ENCODE measurements at regions not wholly inside any gene's neighbourhood (a gene's known extent, or its start where the extent isn't known, plus 50 kb on each side); places are given as distances from the start of the nearest gene placed in this dataset.

- TF ChIP-seq PBX3 (CRISPR knock-in tag; IDR thresholded peaks at IDR 0.05) (no peak), ZNF544 (tag by site-specific recombination; IDR thresholded peaks at IDR 0.05) (no peak), ZNF274 (IDR thresholded peaks at IDR 0.05; ENCODE audit: low read length) (no peak), ZNF274 (tag by site-specific recombination; IDR thresholded peaks at IDR 0.05; ENCODE audit: borderline replicate concordance) (no peak), ZXDB (tag by site-specific recombination; IDR thresholded peaks at IDR 0.05) (no peak), ZNF26 (tag by site-specific recombination; IDR thresholded peaks at IDR 0.05) (no peak), ZNF548 (tag by site-specific recombination; IDR thresholded peaks at IDR 0.05) (no peak), ZNF214 (tag by site-specific recombination; IDR thresholded peaks at IDR 0.05; ENCODE audit: borderline replicate concordance) (no peak)
Observed at GRCh38 chr2:51224790-51225189, 192.9 kb upstream of the NRXN1 start (continued).

- ChIA-PET POLR2A (no interaction called here), CTCF (no interaction called here)
- H3K4me3 ChIP-seq (ENCODE audit: low read depth, low read length): no peak overlapping the region
- H3K4me1 ChIP-seq (ENCODE audit: control insufficient read depth, insufficient read depth, low read length): no peaks in the 10 kb centered on the region
- H3K36me3 ChIP-seq (ENCODE audit: control insufficient read depth in 2 of 2, insufficient read depth in 1 of 2, low read length in 2 of 2): no peaks in the 10 kb centered on the region
- H3K27ac ChIP-seq (ENCODE audit: extremely low read depth, low read depth, low read length): no peak overlapping the region
- no peaks in the 10 kb centered on the region for H3K9me3 ChIP-seq (ENCODE audit: control insufficient read depth, insufficient read depth, low read depth, low read length)
- TF ChIP-seq SCRT1 (tag by site-specific recombination; IDR thresholded peaks at IDR 0.05; ENCODE audit: borderline replicate concordance): no peak
- no peak for TF ChIP-seq ZNF623 (tag by site-specific recombination; IDR thresholded peaks at IDR 0.05)
- no peak for TF ChIP-seq ZNF548 (tag by site-specific recombination; IDR thresholded peaks at IDR 0.05)
- TF ChIP-seq ZNF76 (tag by site-specific recombination; IDR thresholded peaks at IDR 0.05; ENCODE audit: borderline replicate concordance, low read depth): no peak
- TF ChIP-seq SP3 (tag by site-specific recombination; IDR thresholded peaks at IDR 0.05): no peak
- no peak for TF ChIP-seq ZNF366 (tag by site-specific recombination; conservative IDR thresholded peaks at IDR 0.05)
- TF ChIP-seq PRDM1 (tag by site-specific recombination; IDR thresholded peaks at IDR 0.05): no peak
- TF ChIP-seq FEZF1 (tag by site-specific recombination; IDR thresholded peaks at IDR 0.05): no peak
- no peak for TF ChIP-seq ZFP37 (tag by site-specific recombination; IDR thresholded peaks at IDR 0.05)
- TF ChIP-seq ZNF654 (tag by site-specific recombination; IDR thresholded peaks at IDR 0.05; ENCODE audit: low read depth): no peak
- TF ChIP-seq, protein P1, sequence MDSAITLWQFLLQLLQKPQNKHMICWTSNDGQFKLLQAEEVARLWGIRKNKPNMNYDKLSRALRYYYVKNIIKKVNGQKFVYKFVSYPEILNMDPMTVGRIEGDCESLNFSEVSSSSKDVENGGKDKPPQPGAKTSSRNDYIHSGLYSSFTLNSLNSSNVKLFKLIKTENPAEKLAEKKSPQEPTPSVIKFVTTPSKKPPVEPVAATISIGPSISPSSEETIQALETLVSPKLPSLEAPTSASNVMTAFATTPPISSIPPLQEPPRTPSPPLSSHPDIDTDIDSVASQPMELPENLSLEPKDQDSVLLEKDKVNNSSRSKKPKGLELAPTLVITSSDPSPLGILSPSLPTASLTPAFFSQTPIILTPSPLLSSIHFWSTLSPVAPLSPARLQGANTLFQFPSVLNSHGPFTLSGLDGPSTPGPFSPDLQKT (IDR thresholded peaks at IDR 0.05; ENCODE audit: borderline replicate concordance, low read depth, low read length): no peak
- TF ChIP-seq PBX3 (CRISPR knock-in tag; IDR thresholded peaks at IDR 0.05): no peak
- no peak for TF ChIP-seq ZNF48 (tag by site-specific recombination; IDR thresholded peaks at IDR 0.05)
- TF ChIP-seq ZNF37A (tag by site-specific recombination; IDR thresholded peaks at IDR 0.05): no peak
- no peak for TF ChIP-seq TCF7L2 (IDR thresholded peaks at IDR 0.05; ENCODE audit: borderline replicate concordance, low read depth, low read length)
- no peak for TF ChIP-seq ZNF169 (tag by site-specific recombination; IDR thresholded peaks at IDR 0.05)
- TF ChIP-seq IKZF3 (tag by site-specific recombination; IDR thresholded peaks at IDR 0.05): no peak
Observed at GRCh38 chr2:51222106-51222505, 190.2 kb upstream of the NRXN1 start.
